GM23338 (cell line): ENCODE measurements at regions not wholly inside any gene's neighbourhood (a gene's known extent, or its start where the extent isn't known, plus 50 kb on each side); places are given as distances from the start of the nearest gene placed in this dataset.

Experiments
- ATAC-seq: fragments of 200-7000 bp; cut with Tn5 transposase; 3 replicates; pipeline ENCODE4 v1.9.1; 2020
- DNase-seq: peaks from one replicate; pipeline ENCODE4 v3.0.0-alpha.2; 2015; ENCODE audit warnings: low spot score
- H2AFZ ChIP-seq: fragments of 200-600 bp; sonication (generic); 2 replicates; pipeline ENCODE4 v1.8.0; 2016; ENCODE audit warnings: antibody characterized with exemption, mild to moderate bottlenecking, moderate library complexity
- H3F3A ChIP-seq: fragments of 200-600 bp; sonication (generic); replicated peaks from 2 replicates; pipeline ENCODE4 v1.8.0; 2017; ENCODE audit warnings: antibody characterized with exemption, mixed run types, low read depth
- H3K27ac ChIP-seq: fragments of 200-600 bp; sonication (generic); 2 replicates; pipeline ENCODE4 v1.6.1; 2016; ENCODE audit warnings: low read depth
- H3K27me3 ChIP-seq: fragments of 200-600 bp; sonication (generic); 2 replicates; pipeline ENCODE4 v1.8.0; 2016; ENCODE audit warnings: mild to moderate bottlenecking, mixed run types, moderate library complexity; ENCODE audit not compliant: insufficient read depth
- H3K36me3 ChIP-seq: fragments of 200-600 bp; sonication (generic); 2 replicates; pipeline ENCODE4 v1.8.0; 2016; ENCODE audit warnings: mild to moderate bottlenecking; ENCODE audit not compliant: insufficient read depth
- H3K4me1 ChIP-seq: fragments of 200-600 bp; sonication (generic); 2 replicates; pipeline ENCODE4 v1.8.0; 2016; ENCODE audit warnings: mild to moderate bottlenecking, moderate library complexity; ENCODE audit not compliant: insufficient read depth
- H3K4me2 ChIP-seq: fragments of 200-600 bp; sonication (generic); 2 replicates; pipeline ENCODE4 v1.7.1; 2017; ENCODE audit warnings: mixed run types
- H3K4me3 ChIP-seq: fragments of 200-600 bp; sonication (generic); 2 replicates; pipeline ENCODE4 v1.6.1; 2016; ENCODE audit warnings: mixed run types
- H3K79me2 ChIP-seq: fragments of 200-600 bp; sonication (generic); replicated peaks from 2 replicates; pipeline ENCODE4 v1.8.0; 2017; ENCODE audit warnings: mild to moderate bottlenecking; ENCODE audit not compliant: insufficient read depth
- H3K9me2 ChIP-seq: fragments of 200-600 bp; sonication (generic); 2 replicates; pipeline ENCODE4 v1.8.0; 2017; ENCODE audit not compliant: insufficient read depth
- H4K20me1 ChIP-seq: fragments of 200-600 bp; sonication (generic); replicated peaks from 2 replicates; pipeline ENCODE4 v1.8.0; 2017; ENCODE audit warnings: mild to moderate bottlenecking; ENCODE audit not compliant: insufficient read depth
- H3K27ac Mint-ChIP-seq: 2 replicates; pipeline ENCODE4 v1.8.0; 2020; ENCODE audit warnings: inconsistent platforms, mild to moderate bottlenecking, moderate library complexity, mixed read lengths
- H3K27me3 Mint-ChIP-seq: 3 replicates; pipeline ENCODE4 v1.8.0; 2022; ENCODE audit warnings: low read depth, mild to moderate bottlenecking, moderate library complexity, mixed read lengths, inconsistent platforms; ENCODE audit not compliant: insufficient read depth, poor library complexity
- H3K36me3 Mint-ChIP-seq: 3 replicates; pipeline ENCODE4 v1.8.0; 2021; ENCODE audit warnings: low read depth, mild to moderate bottlenecking, inconsistent platforms, moderate library complexity, mixed read lengths
- H3K4me1 Mint-ChIP-seq: 3 replicates; pipeline ENCODE4 v1.8.0; 2020; ENCODE audit warnings: mild to moderate bottlenecking, inconsistent platforms, mixed read lengths
- H3K4me3 Mint-ChIP-seq: 3 replicates; pipeline ENCODE4 v1.8.0; 2021; ENCODE audit warnings: moderate library complexity, mild to moderate bottlenecking, inconsistent platforms, mixed read lengths
- H3K9me3 Mint-ChIP-seq: 3 replicates; pipeline ENCODE4 v1.8.0; 2020; ENCODE audit warnings: moderate library complexity, mild to moderate bottlenecking, inconsistent platforms, mixed read lengths
- CREB1 ChIP-seq: fragments of 250-450 bp; sonication (Bioruptor Pico); IDR thresholded peaks from 2 replicates; pipeline ENCODE4 v1.5.0; 2020; ENCODE audit warnings: low read depth, mild to moderate bottlenecking, moderate library complexity
- EZH2 ChIP-seq: fragments of 200-600 bp; sonication (generic); IDR thresholded peaks from one replicate; pipeline ENCODE4 v1.8.0; 2017; ENCODE audit warnings: antibody characterized with exemption, mild to moderate bottlenecking, low read depth; ENCODE audit not compliant: unreplicated experiment
- EZH2phosphoT487 ChIP-seq: fragments of 200-600 bp; sonication (generic); IDR thresholded peaks from one replicate; pipeline ENCODE4 v1.8.1; 2018; ENCODE audit warnings: antibody characterized with exemption; ENCODE audit not compliant: unreplicated experiment
- JUNB ChIP-seq: IDR thresholded peaks from one replicate; pipeline ENCODE4 v1.6.1; 2016; ENCODE audit warnings: antibody characterized with exemption; ENCODE audit not compliant: unreplicated experiment
- NANOG ChIP-seq: IDR thresholded peaks from 2 replicates; pipeline ENCODE4 v1.6.1; 2016; ENCODE audit warnings: antibody characterized with exemption, borderline replicate concordance
- POLR2AphosphoS5 ChIP-seq: IDR thresholded peaks from 2 replicates; pipeline ENCODE4 v1.6.1; 2016; ENCODE audit warnings: antibody characterized with exemption, low read depth
- STAT1 ChIP-seq: IDR thresholded peaks from one replicate; pipeline ENCODE4 v1.6.1; 2016; ENCODE audit warnings: antibody characterized with exemption; ENCODE audit not compliant: unreplicated experiment
- ZNF114 ChIP-seq: fragments of 250-450 bp; sonication (Bioruptor Pico); IDR thresholded peaks from 2 replicates; pipeline ENCODE4 v1.5.0; 2020; ENCODE audit warnings: mild to moderate bottlenecking, moderate library complexity
- ZNF331 ChIP-seq: fragments of 250-450 bp; sonication (Bioruptor Pico); IDR thresholded peaks from 2 replicates; pipeline ENCODE4 v1.5.0; 2020; ENCODE audit warnings: low read depth, mild to moderate bottlenecking, moderate library complexity
- TF ChIP-seq, protein P1 (sequence below): IDR thresholded peaks from one replicate; pipeline ENCODE4 v1.6.1; 2018; ENCODE audit warnings: antibody characterized with exemption; ENCODE audit not compliant: unreplicated experiment
- TF ChIP-seq, protein P2 (sequence below), 2 experiments: fragments of 200-600 bp in 1 of 2; sonication (generic) in 1 of 2; conservative IDR thresholded peaks; 2 replicates each; pipeline versions ENCODE4 v1.5.1 to v1.6.1; 2016 to 2017; ENCODE audit warnings: antibody characterized with exemption in 2 of 2, low read depth in 2 of 2, mild to moderate bottlenecking in 2 of 2, moderate library complexity in 1 of 2
- TF ChIP-seq, protein P3 (sequence below): fragments of 250-450 bp; sonication (Bioruptor Pico); IDR thresholded peaks from 2 replicates; pipeline ENCODE4 v1.5.0; 2020; ENCODE audit warnings: mild to moderate bottlenecking, moderate library complexity

- no peak overlapping the region for H3K4me3 Mint-ChIP-seq
- TF ChIP-seq EZH2phosphoT487 (no peak), ZNF114 (CRISPR knock-in tag) (no peak), STAT1 (no peak), NANOG (no peak), JUNB (no peak), POLR2AphosphoS5 (no peak), EZH2 (no peak), CREB1 (CRISPR knock-in tag) (no peak), ZNF331 (CRISPR knock-in tag) (no peak)
- TF ChIP-seq, protein P1, sequence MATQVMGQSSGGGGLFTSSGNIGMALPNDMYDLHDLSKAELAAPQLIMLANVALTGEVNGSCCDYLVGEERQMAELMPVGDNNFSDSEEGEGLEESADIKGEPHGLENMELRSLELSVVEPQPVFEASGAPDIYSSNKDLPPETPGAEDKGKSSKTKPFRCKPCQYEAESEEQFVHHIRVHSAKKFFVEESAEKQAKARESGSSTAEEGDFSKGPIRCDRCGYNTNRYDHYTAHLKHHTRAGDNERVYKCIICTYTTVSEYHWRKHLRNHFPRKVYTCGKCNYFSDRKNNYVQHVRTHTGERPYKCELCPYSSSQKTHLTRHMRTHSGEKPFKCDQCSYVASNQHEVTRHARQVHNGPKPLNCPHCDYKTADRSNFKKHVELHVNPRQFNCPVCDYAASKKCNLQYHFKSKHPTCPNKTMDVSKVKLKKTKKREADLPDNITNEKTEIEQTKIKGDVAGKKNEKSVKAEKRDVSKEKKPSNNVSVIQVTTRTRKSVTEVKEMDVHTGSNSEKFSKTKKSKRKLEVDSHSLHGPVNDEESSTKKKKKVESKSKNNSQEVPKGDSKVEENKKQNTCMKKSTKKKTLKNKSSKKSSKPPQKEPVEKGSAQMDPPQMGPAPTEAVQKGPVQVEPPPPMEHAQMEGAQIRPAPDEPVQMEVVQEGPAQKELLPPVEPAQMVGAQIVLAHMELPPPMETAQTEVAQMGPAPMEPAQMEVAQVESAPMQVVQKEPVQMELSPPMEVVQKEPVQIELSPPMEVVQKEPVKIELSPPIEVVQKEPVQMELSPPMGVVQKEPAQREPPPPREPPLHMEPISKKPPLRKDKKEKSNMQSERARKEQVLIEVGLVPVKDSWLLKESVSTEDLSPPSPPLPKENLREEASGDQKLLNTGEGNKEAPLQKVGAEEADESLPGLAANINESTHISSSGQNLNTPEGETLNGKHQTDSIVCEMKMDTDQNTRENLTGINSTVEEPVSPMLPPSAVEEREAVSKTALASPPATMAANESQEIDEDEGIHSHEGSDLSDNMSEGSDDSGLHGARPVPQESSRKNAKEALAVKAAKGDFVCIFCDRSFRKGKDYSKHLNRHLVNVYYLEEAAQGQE = no peak
- TF ChIP-seq, protein P2, sequence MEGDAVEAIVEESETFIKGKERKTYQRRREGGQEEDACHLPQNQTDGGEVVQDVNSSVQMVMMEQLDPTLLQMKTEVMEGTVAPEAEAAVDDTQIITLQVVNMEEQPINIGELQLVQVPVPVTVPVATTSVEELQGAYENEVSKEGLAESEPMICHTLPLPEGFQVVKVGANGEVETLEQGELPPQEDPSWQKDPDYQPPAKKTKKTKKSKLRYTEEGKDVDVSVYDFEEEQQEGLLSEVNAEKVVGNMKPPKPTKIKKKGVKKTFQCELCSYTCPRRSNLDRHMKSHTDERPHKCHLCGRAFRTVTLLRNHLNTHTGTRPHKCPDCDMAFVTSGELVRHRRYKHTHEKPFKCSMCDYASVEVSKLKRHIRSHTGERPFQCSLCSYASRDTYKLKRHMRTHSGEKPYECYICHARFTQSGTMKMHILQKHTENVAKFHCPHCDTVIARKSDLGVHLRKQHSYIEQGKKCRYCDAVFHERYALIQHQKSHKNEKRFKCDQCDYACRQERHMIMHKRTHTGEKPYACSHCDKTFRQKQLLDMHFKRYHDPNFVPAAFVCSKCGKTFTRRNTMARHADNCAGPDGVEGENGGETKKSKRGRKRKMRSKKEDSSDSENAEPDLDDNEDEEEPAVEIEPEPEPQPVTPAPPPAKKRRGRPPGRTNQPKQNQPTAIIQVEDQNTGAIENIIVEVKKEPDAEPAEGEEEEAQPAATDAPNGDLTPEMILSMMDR (conservative IDR thresholded peaks at IDR 0.05; ENCODE audit: low read depth in 2 of 2) = no peak
- ATAC-seq (no peak), DNase-seq (no peak)
- H3K36me3 Mint-ChIP-seq = no peaks in the 10 kb centered on the region
- H3K27ac ChIP-seq = no peak overlapping the region
- no peak overlapping the region for H2AFZ ChIP-seq
- H4K20me1 ChIP-seq = no peaks in the 10 kb centered on the region
- no peaks in the 10 kb centered on the region for H3F3A ChIP-seq
- H3K27me3 ChIP-seq = no peaks in the 10 kb centered on the region
- no peaks in the 10 kb centered on the region for H3K79me2 ChIP-seq
- H3K9me3 Mint-ChIP-seq = no peaks in the 10 kb centered on the region
- H3K4me1 ChIP-seq = no peaks in the 10 kb centered on the region
- no peaks in the 10 kb centered on the region for H3K27me3 Mint-ChIP-seq
- no peaks in the 10 kb centered on the region for H3K36me3 ChIP-seq
- H3K4me3 ChIP-seq = no peak overlapping the region
- H3K4me2 ChIP-seq = no peak overlapping the region
- H3K9me2 ChIP-seq = no peaks in the 10 kb centered on the region; the same call in 1 of the 2 replicates
- H3K27ac Mint-ChIP-seq = no peak overlapping the region
- no peaks in the 10 kb centered on the region for H3K4me1 Mint-ChIP-seq
Observed at GRCh38 chr18:28650860-28651259, 473.9 kb upstream of the CDH2 start.

DNA sequence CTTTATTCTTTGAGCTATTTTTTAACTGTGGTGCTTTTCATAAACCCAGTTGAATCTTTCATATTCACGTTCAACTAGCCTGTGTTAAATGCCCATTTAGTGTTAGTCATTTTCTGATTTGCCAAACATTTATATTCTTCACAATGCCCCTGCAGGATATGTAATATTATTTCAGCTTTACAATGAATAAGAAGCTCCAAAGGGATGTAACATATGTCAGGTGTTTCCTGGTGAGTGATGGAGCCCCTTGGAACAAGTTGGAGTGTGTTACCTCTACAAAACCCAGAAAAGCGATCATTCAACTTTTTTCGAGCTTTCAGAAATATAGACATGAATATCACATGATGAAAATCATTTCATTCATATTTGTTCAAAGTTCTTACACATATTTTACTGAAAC, 471.0 kb upstream of the CDH2 start:
- no peak overlapping the region for H3K4me3 Mint-ChIP-seq
- H3K27ac Mint-ChIP-seq = no peak overlapping the region
- no peaks in the 10 kb centered on the region for H3K36me3 Mint-ChIP-seq
- no peaks in the 10 kb centered on the region for H3K4me1 ChIP-seq
- H3K9me2 ChIP-seq = no peaks in the 10 kb centered on the region; the same call in 1 of the 2 replicates
- no peaks in the 10 kb centered on the region for H3K9me3 Mint-ChIP-seq
- DNase-seq = no peak
- peaks cover 3% of the 10 kb centered on the region for H3K27me3 Mint-ChIP-seq
- no peak for ATAC-seq
- H3K79me2 ChIP-seq = no peaks in the 10 kb centered on the region
- H3K36me3 ChIP-seq = no peaks in the 10 kb centered on the region
- no peak overlapping the region for H3K27ac ChIP-seq
- no peaks in the 10 kb centered on the region for H4K20me1 ChIP-seq
- no peak overlapping the region for H2AFZ ChIP-seq
- H3K4me3 ChIP-seq = no peak overlapping the region
- peaks cover 8% of the 10 kb centered on the region; the same call in 2 of the 3 replicates for H3K4me1 Mint-ChIP-seq
- no peak overlapping the region for H3K4me2 ChIP-seq
- no peaks in the 10 kb centered on the region for H3F3A ChIP-seq
- H3K27me3 ChIP-seq = no peaks in the 10 kb centered on the region
- TF ChIP-seq, protein P3, sequence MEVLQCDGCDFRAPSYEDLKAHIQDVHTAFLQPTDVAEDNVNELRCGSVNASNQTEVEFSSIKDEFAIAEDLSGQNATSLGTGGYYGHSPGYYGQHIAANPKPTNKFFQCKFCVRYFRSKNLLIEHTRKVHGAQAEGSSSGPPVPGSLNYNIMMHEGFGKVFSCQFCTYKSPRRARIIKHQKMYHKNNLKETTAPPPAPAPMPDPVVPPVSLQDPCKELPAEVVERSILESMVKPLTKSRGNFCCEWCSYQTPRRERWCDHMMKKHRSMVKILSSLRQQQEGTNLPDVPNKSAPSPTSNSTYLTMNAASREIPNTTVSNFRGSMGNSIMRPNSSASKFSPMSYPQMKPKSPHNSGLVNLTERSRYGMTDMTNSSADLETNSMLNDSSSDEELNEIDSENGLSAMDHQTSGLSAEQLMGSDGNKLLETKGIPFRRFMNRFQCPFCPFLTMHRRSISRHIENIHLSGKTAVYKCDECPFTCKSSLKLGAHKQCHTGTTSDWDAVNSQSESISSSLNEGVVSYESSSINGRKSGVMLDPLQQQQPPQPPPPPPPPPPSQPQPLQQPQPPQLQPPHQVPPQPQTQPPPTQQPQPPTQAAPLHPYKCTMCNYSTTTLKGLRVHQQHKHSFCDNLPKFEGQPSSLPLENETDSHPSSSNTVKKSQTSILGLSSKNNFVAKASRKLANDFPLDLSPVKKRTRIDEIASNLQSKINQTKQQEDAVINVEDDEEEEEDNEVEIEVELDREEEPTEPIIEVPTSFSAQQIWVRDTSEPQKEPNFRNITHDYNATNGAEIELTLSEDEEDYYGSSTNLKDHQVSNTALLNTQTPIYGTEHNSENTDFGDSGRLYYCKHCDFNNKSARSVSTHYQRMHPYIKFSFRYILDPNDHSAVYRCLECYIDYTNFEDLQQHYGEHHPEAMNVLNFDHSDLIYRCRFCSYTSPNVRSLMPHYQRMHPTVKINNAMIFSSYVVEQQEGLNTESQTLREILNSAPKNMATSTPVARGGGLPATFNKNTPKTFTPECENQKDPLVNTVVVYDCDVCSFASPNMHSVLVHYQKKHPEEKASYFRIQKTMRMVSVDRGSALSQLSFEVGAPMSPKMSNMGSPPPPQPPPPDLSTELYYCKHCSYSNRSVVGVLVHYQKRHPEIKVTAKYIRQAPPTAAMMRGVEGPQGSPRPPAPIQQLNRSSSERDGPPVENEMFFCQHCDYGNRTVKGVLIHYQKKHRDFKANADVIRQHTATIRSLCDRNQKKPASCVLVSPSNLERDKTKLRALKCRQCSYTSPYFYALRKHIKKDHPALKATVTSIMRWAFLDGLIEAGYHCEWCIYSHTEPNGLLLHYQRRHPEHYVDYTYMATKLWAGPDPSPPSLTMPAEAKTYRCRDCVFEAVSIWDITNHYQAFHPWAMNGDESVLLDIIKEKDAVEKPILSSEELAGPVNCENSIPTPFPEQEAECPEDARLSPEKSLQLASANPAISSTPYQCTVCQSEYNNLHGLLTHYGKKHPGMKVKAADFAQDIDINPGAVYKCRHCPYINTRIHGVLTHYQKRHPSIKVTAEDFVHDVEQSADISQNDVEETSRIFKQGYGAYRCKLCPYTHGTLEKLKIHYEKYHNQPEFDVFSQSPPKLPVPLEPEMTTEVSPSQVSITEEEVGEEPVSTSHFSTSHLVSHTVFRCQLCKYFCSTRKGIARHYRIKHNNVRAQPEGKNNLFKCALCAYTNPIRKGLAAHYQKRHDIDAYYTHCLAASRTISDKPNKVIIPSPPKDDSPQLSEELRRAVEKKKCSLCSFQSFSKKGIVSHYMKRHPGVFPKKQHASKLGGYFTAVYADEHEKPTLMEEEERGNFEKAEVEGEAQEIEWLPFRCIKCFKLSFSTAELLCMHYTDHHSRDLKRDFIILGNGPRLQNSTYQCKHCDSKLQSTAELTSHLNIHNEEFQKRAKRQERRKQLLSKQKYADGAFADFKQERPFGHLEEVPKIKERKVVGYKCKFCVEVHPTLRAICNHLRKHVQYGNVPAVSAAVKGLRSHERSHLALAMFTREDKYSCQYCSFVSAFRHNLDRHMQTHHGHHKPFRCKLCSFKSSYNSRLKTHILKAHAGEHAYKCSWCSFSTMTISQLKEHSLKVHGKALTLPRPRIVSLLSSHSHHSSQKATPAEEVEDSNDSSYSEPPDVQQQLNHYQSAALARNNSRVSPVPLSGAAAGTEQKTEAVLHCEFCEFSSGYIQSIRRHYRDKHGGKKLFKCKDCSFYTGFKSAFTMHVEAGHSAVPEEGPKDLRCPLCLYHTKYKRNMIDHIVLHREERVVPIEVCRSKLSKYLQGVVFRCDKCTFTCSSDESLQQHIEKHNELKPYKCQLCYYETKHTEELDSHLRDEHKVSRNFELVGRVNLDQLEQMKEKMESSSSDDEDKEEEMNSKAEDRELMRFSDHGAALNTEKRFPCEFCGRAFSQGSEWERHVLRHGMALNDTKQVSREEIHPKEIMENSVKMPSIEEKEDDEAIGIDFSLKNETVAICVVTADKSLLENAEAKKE (CRISPR knock-in tag) = no peak
